GM13977 (cell line): ENCODE measurements at regions not wholly inside any gene's neighbourhood (a gene's known extent, or its start where the extent isn't known, plus 50 kb on each side); places are given as distances from the start of the nearest gene placed in this dataset.
"Not testable (repeated sequence)": the region's sequence is repeated elsewhere in the genome, so short reads cannot be mapped to it uniquely, and the experiment has no call there.

ENCODE experiments used
- DNase-seq: peaks from one replicate; pipeline ENCODE4 v3.0.0; 2012; ENCODE audit warnings: low spot score
- CTCF ChIP-seq: IDR thresholded peaks from 2 replicates; pipeline ENCODE4 v1.5.1; 2012; ENCODE audit warnings: mild to moderate bottlenecking, control low read depth; ENCODE audit not compliant: insufficient read depth; ENCODE audit errors: extremely low read depth, missing control alignments
- in situ Hi-C: fragments of 300-500 bp; cut with MboI; formaldehyde crosslinking; loops from one replicate; pipeline ENCODE4 v1.12.0; 2022; ENCODE audit warnings: low sequenced_read_pairs, low pct_unique_long_range_greater_than_20kb, mixed read lengths, inconsistent platforms; ENCODE audit not compliant: unreplicated experiment

- in situ Hi-C loops: no loop called here
- no peak for DNase-seq
- TF ChIP-seq CTCF: no peak
Observed at GRCh38 chr3:75272691-75273090, 391.4 kb upstream of the FRG2C start.

GRCh38 chr3:75285531-75286148, 378.5 kb upstream of the FRG2C start:
- DNase-seq, in situ Hi-C loops: not testable (repeated sequence)

- in situ Hi-C loops: not testable (repeated sequence)
Observed at GRCh38 chr3:75288972-75289574, 375.1 kb upstream of the FRG2C start.

GRCh38 chr3:75294124-75294523, 370.0 kb upstream of the FRG2C start:
- in situ Hi-C loops: no loop called here
- peak; percentile 40 for TF ChIP-seq CTCF
- peak; percentile 17 for DNase-seq

More at GRCh38 chr3:75288972-75289574, 375.1 kb upstream of the FRG2C start:
- not testable (repeated sequence) for DNase-seq

GRCh38 chr3:75295013-75295412, 369.1 kb upstream of the FRG2C start:
- TF ChIP-seq CTCF: no peak
- in situ Hi-C loops: no loop called here

GRCh38 chr3:75296858-75297257, 367.3 kb upstream of the FRG2C start:
- no peak for TF ChIP-seq CTCF
- in situ Hi-C loops: no loop called here
- DNase-seq: no peak

More at GRCh38 chr3:75295013-75295412, 369.1 kb upstream of the FRG2C start:
- DNase-seq: no peak

- no peak for DNase-seq
- TF ChIP-seq CTCF: no peak
- in situ Hi-C loops: no loop called here
Observed at GRCh38 chr3:75300606-75301005, 363.5 kb upstream of the FRG2C start.

GRCh38 chr3:75301050-75301449, 363.1 kb upstream of the FRG2C start:
- DNase-seq, in situ Hi-C loops: not testable (repeated sequence)
